ENCODE measurements at regions not wholly inside any gene's neighbourhood (a gene's known extent, or its start where the extent isn't known, plus 50 kb on each side); places are given as distances from the start of the nearest gene placed in this dataset.

DNA sequence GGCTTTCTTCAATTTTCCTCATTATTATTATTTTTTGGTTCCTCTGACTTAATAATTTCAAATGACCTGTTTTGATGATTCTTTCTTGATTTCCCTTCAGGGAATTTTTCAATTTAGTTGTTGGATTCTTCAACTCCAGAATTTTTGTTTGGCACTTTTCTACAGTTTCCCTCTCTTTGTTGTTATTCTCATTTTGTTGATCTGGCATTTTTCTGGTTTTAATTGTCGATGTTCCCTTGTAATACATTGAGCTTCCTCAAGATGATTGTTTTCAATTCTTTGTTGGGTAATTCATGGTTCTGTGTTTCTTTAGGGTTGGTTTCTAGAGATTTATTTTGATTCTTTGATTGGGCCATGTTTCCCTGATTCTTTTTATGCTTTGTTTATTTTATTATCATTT is 67.8 kb upstream of the DNAJC1 start:
- no peak for TF ChIP-seq POLR2A (IDR thresholded peaks at IDR 0.05)
- no peak for TF ChIP-seq CTCF (IDR thresholded peaks at IDR 0.05 in 4 of 5, conservative IDR thresholded peaks at IDR 0.05 in 1 of 5)

All from gastrocnemius medialis (tissue), 4 donors.